BE2C (cell line): ENCODE measurements at regions not wholly inside any gene's neighbourhood (a gene's known extent, or its start where the extent isn't known, plus 50 kb on each side); places are given as distances from the start of the nearest gene placed in this dataset.

ENCODE experiments used
- DNase-seq: peaks from one replicate; pipeline ENCODE4 v3.0.0-alpha.2; 2020
- H3K27me3 ChIP-seq: fragments of 250-450 bp; sonication (Bioruptor Pico); 2 replicates; pipeline ENCODE4 v1.5.1; 2020; ENCODE audit warnings: mild to moderate bottlenecking
- H3K36me3 ChIP-seq: fragments of 250-450 bp; sonication (Bioruptor Pico); 2 replicates; pipeline ENCODE4 v1.5.1; 2020; ENCODE audit warnings: mild to moderate bottlenecking
- H3K4me1 ChIP-seq: fragments of 250-450 bp; sonication (Bioruptor Pico); 2 replicates; pipeline ENCODE4 v1.5.1; 2020
- H3K4me3 ChIP-seq: 2 replicates; pipeline ENCODE4 v1.5.1; 2011; ENCODE audit warnings: low read depth, low read length
- H3K9me3 ChIP-seq: fragments of 250-450 bp; sonication (Bioruptor Pico); 2 replicates; pipeline ENCODE4 v1.5.1; 2020
- CTCF ChIP-seq: IDR thresholded peaks from 2 replicates; pipeline ENCODE4 v1.5.1; 2012; ENCODE audit warnings: mild to moderate bottlenecking, low read depth, low read length

DNA sequence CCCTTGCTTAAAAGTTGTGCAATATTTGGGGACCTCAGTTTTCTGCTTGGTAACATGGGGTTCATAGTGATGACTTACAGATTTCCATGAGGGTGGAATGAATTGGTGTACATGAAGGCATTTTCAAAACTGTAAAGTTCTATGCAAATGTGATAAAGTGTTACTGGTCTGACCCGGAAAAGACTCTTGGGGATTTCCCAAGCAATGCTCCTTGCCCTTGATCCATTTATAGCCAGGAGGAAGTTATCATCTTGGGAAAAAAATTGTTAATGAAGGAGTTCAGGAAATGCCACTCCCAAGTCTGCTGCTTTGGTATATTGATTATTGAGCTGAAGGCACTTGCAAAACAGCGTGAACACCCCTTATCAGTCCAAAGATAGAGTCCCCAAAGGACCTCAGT, 96.3 kb upstream of the ZPBP start:
- TF ChIP-seq CTCF = no peak
- H3K4me1 ChIP-seq = no peaks in the 10 kb centered on the region
- no peak for DNase-seq
- H3K36me3 ChIP-seq = no peaks in the 10 kb centered on the region
- no peaks in the 10 kb centered on the region for H3K9me3 ChIP-seq
- H3K4me3 ChIP-seq = no peak overlapping the region
- peaks cover 18% of the 10 kb centered on the region for H3K27me3 ChIP-seq

- Histone ChIP-seq H3K27me3 (peaks cover 4% of the 10 kb centered on the region; the same call in 1 of the 2 replicates), H3K36me3 (no peaks in the 10 kb centered on the region), H3K4me1 (no peaks in the 10 kb centered on the region), H3K4me3 (no peak overlapping the region), H3K9me3 (no peaks in the 10 kb centered on the region)
- no peak for DNase-seq
- TF ChIP-seq CTCF = no peak
Observed at GRCh38 chr7:50185951-50186682, 93.1 kb upstream of the ZPBP start.

DNA sequence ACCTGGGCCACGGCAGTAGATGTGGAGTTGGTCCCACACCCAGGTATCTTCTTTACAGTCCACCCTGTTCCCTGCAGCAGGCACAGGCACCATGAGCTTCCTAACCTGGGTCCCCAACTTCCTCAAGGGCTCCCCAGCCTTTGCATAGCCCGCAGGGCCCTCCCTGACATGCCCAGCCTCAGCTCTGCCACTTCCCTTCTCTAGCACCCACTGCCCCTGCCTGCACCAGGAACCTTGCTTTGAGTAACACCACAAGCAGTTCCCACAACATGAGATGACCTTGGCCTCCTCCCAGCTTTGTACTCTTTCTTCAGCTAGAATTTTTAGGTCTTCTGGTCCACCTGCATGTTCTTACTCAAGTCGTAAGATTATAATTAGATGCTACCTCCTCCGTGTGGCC, 92.2 kb upstream of the ZPBP start:
- H3K4me1 ChIP-seq = no peaks in the 10 kb centered on the region
- peaks cover 8% of the 10 kb centered on the region for H3K27me3 ChIP-seq
- H3K9me3 ChIP-seq = no peaks in the 10 kb centered on the region
- no peak overlapping the region for H3K4me3 ChIP-seq
- no peak for TF ChIP-seq CTCF
- H3K36me3 ChIP-seq = no peaks in the 10 kb centered on the region
- DNase-seq = no peak

DNA sequence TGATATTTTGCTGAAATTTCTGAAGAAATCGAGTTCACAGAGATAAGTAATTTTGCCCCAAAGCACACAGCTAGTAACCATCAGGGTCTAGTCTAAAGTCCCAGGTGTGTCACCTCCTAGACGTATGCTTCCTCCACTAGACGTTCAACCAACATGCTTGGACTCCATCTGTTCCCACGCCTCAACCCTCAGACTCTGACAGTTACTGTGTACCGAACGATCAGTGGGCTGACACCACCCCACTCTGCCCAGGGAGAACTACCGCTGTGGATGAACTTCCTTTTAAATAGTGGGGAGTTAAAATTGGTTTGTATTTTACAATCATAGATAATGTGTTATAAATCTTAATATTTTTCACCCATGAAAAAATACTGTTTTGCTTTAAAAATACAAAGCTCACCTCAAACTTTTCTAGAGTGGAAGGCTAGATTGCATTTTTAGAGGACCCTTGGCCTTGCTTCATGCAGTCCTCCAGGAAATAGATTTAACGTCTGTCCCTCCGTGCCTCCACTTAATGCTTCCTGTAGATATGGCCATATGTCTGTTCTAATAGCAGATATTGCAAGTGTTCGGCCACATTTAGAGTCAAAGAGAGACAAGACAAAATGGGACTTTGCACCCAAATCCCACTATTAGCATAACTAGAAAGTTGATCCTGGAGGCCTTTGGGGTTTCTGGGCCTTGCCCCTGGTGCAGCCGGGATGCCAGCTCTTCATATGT, 91.4 kb upstream of the ZPBP start:
- Histone ChIP-seq H3K9me3 (no peaks in the 10 kb centered on the region), H3K27me3 (peaks cover 14% of the 10 kb centered on the region), H3K4me1 (no peaks in the 10 kb centered on the region), H3K4me3 (no peak overlapping the region), H3K36me3 (no peaks in the 10 kb centered on the region)
- no peak for TF ChIP-seq CTCF
- no peak for DNase-seq

DNA sequence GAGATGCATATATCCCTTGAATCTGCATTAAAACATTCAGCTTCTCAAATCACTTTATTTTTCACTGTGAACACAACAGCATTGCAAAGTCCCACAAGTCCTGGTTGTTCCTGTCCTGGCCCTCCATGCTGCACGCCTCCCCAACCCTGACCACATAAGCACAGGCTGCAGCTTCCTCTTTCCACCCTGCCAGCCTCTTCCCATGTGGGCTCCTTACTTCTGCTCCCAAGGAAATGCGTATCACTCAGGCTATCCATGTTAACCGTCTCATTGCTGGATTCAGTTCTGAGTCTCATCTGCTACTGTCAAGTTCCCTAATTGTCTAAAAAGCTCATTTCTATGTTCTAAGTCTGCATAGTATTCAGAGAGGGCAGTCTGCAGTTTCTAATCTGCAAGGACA, 89.7 kb upstream of the ZPBP start:
- Histone ChIP-seq H3K27me3 (peaks cover 17% of the 10 kb centered on the region), H3K36me3 (no peaks in the 10 kb centered on the region), H3K4me1 (no peaks in the 10 kb centered on the region), H3K9me3 (no peaks in the 10 kb centered on the region), H3K4me3 (no peak overlapping the region)
- no peak for TF ChIP-seq CTCF
- DNase-seq = no peak

DNA sequence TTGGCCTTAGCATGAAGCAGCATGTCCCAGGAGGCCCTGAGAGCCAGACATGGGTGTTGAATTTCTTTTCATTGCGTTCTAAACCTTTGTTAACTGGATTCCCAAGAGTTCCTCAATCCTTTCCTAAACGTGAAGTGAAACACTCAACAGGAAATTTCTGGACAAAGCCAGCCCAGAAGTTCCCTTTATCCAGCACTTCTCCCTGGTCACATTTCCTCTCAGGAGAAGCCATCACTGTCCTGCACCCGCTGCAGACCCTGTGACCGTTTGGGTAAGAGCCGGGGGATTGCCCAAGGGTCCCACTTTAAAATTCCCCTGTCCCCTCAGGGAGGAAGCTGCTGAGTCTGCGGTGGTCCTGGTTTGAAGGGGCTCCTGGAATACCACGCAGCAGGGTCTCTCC, 88.0 kb upstream of the ZPBP start:
- DNase-seq = no peak
- Histone ChIP-seq H3K27me3 (peaks cover 14% of the 10 kb centered on the region), H3K36me3 (no peaks in the 10 kb centered on the region), H3K4me1 (no peaks in the 10 kb centered on the region), H3K9me3 (no peaks in the 10 kb centered on the region), H3K4me3 (no peak overlapping the region)
- no peak for TF ChIP-seq CTCF
